ENCODE measurements at regions not wholly inside any gene's neighbourhood (a gene's known extent, or its start where the extent isn't known, plus 50 kb on each side); places are given as distances from the start of the nearest gene placed in this dataset.

DNA sequence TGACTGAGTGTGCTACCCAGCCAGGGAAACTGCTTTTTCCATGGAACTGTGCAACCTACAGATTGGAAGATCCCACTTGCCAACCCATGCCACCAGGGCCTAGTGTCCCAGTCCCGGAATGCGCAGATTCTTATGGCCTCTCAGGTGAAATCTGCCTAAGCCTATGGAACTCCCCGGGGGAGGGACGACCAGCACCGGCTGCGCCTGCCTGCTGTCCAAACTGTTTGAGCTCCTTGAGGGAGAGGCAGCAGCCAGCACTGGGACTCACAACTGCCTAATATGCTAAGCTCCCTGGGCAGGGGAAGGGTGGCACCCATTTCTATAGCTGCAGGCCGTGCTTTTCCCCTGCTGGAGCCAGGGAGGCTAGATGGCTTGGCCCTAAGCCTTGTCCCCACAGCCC lies 92.5 kb upstream of the GZMB start:
- TF ChIP-seq, protein P1, sequence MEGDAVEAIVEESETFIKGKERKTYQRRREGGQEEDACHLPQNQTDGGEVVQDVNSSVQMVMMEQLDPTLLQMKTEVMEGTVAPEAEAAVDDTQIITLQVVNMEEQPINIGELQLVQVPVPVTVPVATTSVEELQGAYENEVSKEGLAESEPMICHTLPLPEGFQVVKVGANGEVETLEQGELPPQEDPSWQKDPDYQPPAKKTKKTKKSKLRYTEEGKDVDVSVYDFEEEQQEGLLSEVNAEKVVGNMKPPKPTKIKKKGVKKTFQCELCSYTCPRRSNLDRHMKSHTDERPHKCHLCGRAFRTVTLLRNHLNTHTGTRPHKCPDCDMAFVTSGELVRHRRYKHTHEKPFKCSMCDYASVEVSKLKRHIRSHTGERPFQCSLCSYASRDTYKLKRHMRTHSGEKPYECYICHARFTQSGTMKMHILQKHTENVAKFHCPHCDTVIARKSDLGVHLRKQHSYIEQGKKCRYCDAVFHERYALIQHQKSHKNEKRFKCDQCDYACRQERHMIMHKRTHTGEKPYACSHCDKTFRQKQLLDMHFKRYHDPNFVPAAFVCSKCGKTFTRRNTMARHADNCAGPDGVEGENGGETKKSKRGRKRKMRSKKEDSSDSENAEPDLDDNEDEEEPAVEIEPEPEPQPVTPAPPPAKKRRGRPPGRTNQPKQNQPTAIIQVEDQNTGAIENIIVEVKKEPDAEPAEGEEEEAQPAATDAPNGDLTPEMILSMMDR (IDR thresholded peaks at IDR 0.05) = no peak
- TF ChIP-seq ZFX (IDR thresholded peaks at IDR 0.05; ENCODE audit: borderline replicate concordance) = no peak

Data from 22Rv1 (cell line).